Spleen (tissue), 7 donors: ENCODE measurements at regions not wholly inside any gene's neighbourhood (a gene's known extent, or its start where the extent isn't known, plus 50 kb on each side); places are given as distances from the start of the nearest gene placed in this dataset.

ENCODE experiments used
- POLR2A ChIP-seq, 3 donors: fragments of 450-650 bp; IDR thresholded peaks; one replicate each; pipeline ENCODE4 v1.5.1; 2017; ENCODE audit warnings: antibody characterized with exemption in 3 of 3, mild to moderate bottlenecking in 1 of 3
- TF ChIP-seq, protein P1 (sequence below), 11 experiments: fragments of 200-600 bp in 7 of 11; fragments of 450-650 bp in 4 of 11; sonication (generic) in 4 of 11; IDR thresholded peaks in 8 of 11; conservative IDR thresholded peaks in 3 of 11; 1 replicate in 7 of 11; 2 replicates in 4 of 11; pipeline versions ENCODE4 v1.4.0 to v1.8.0; 2016 to 2021; ENCODE audit warnings: antibody characterized with exemption in 11 of 11, inconsistent platforms in 4 of 11, mild to moderate bottlenecking in 1 of 11
- donor health status: DM: no; HTN: no; CAD: no; lungs with moderate emphysema.
- donor health status: DM: no; HTN: no; CAD: no.
- donor health status: DM: no; HTN: no; CAD: no.

DNA sequence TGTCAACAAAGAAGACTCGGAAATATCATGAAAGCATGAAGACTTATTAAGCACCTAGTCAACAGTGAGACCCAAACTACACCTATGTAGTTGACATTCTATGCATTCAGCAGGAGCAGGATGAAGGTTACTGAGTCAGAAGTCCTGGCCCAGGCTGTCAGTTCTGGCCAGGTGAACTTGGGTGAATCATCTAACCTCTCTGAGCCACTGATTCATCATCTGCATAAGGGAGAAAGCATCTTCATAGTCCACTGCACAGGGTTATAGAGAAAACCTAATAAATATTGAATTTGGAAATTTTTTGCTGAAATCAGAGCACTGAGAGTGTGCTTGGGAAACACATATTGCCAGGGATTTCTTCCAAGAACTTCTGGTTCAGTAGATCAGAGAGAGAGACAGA, 296.0 kb upstream of the SFRP2 start:
- no peak for TF ChIP-seq POLR2A (IDR thresholded peaks at IDR 0.05)
- TF ChIP-seq, protein P1, sequence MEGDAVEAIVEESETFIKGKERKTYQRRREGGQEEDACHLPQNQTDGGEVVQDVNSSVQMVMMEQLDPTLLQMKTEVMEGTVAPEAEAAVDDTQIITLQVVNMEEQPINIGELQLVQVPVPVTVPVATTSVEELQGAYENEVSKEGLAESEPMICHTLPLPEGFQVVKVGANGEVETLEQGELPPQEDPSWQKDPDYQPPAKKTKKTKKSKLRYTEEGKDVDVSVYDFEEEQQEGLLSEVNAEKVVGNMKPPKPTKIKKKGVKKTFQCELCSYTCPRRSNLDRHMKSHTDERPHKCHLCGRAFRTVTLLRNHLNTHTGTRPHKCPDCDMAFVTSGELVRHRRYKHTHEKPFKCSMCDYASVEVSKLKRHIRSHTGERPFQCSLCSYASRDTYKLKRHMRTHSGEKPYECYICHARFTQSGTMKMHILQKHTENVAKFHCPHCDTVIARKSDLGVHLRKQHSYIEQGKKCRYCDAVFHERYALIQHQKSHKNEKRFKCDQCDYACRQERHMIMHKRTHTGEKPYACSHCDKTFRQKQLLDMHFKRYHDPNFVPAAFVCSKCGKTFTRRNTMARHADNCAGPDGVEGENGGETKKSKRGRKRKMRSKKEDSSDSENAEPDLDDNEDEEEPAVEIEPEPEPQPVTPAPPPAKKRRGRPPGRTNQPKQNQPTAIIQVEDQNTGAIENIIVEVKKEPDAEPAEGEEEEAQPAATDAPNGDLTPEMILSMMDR (IDR thresholded peaks at IDR 0.05 in 8 of 11, conservative IDR thresholded peaks at IDR 0.05 in 3 of 11): no peak
